K562 (cell line): ENCODE measurements at regions not wholly inside any gene's neighbourhood (a gene's known extent, or its start where the extent isn't known, plus 50 kb on each side); places are given as distances from the start of the nearest gene placed in this dataset.

Source experiments
- ATAC-seq: fragments of 200-7000 bp; cut with Tn5 transposase; 3 replicates; pipeline ENCODE4 v1.9.1; 2020; ENCODE audit warnings: moderate library complexity
- BruUV-seq: library from RNA; stranded (reverse); fragments of 400-500 nt; replicated peaks from 2 replicates; lab custom pipeline; 2021; lab: Mats Ljungman, UMichigan
- CTCF ChIA-PET: fragments of 300-600 bp; formaldehyde crosslinking; extraction: SDS; loops from one replicate; lab custom pipeline; 2021; ENCODE audit warnings: low intra/inter-chr PET ratio; lab: Yijun Ruan, JAX
- POLR2A ChIA-PET: fragments of 300-600, 350-650 bp; sonication (Branson Sonifier 250); formaldehyde crosslinking; extraction: SDS; loops from one replicate; lab custom pipeline; 2021; ENCODE audit warnings: antibody characterized with exemption, inconsistent platforms; lab: Yijun Ruan, JAX
- DNase-seq, 4 experiments: peaks; one replicate each; pipeline versions ENCODE4 v3.0.0 to v3.0.0-alpha.2; 2011 to 2018; ENCODE audit warnings: low spot score in 3 of 4, mixed read lengths in 3 of 4; ENCODE audit errors: extremely low read depth in 1 of 4
- FAIRE-seq: peaks from 2 replicates; lab custom pipeline; 2011; peaks lifted over from hg19 to GRCh38; lab: Jason Lieb, UNC
- H2AFZ ChIP-seq: 2 replicates; pipeline ENCODE4 v1.6.0; 2011; ENCODE audit warnings: low read depth, low read length, control low read depth, inconsistent platforms
- H3K27ac ChIP-seq: fragments of 200-600 bp; 3 replicates; pipeline ENCODE4 v1.8.0; 2011; ENCODE audit warnings: low read depth, mild to moderate bottlenecking, control low read depth, inconsistent platforms, low read length, moderate library complexity, mixed read lengths; ENCODE audit errors: extremely low read depth
- H3K27me3 ChIP-seq, 2 experiments: fragments of 300-600 bp in 1 of 2; 2 replicates in 1 of 2; 3 replicates in 1 of 2; pipeline versions ENCODE4 v1.6.0 to v1.8.0; 2011; ENCODE audit warnings: inconsistent platforms in 2 of 2, low read length in 2 of 2, mild to moderate bottlenecking in 1 of 2, mixed read lengths in 1 of 2, moderate library complexity in 1 of 2; ENCODE audit not compliant: control insufficient read depth in 2 of 2, insufficient read depth in 2 of 2
- H3K36me3 ChIP-seq: fragments of 300-600 bp; 3 replicates; pipeline ENCODE4 v1.8.0; 2011; ENCODE audit warnings: mild to moderate bottlenecking, low read length, inconsistent platforms; ENCODE audit not compliant: control insufficient read depth, insufficient read depth
- H3K4me1 ChIP-seq, 2 experiments: fragments of 200-600 bp in 1 of 2; replicated peaks in 1 of 2; 2 replicates in 1 of 2; 3 replicates in 1 of 2; pipeline versions ENCODE4 v1.5.1 to v1.8.0; 2011; ENCODE audit warnings: inconsistent platforms in 2 of 2, low read length in 2 of 2, mild to moderate bottlenecking in 1 of 2, mixed read lengths in 1 of 2, moderate library complexity in 1 of 2; ENCODE audit not compliant: control insufficient read depth in 2 of 2, insufficient read depth in 2 of 2
- H3K4me2 ChIP-seq: 2 replicates; pipeline ENCODE4 v1.6.1; 2011; ENCODE audit warnings: low read length, control low read depth, inconsistent platforms, mixed read lengths; ENCODE audit not compliant: insufficient read depth
- H3K4me3 ChIP-seq: fragments of 200-600 bp; sonication (generic), shearing (Covaris generic); 2 replicates; pipeline ENCODE4 v1.5.1; 2016; ENCODE audit warnings: control low read depth, inconsistent platforms
- H3K79me2 ChIP-seq: fragments of 200-600 bp; 3 replicates; pipeline ENCODE4 v1.8.0; 2011; ENCODE audit warnings: low read length, inconsistent platforms; ENCODE audit not compliant: control insufficient read depth, insufficient read depth
- H3K9ac ChIP-seq, 2 experiments: 2 replicates each; pipeline versions ENCODE4 v1.6.0 to v1.6.1; 2011; ENCODE audit warnings: low read depth in 2 of 2, low read length in 2 of 2, control low read depth in 1 of 2, inconsistent platforms in 1 of 2, mild to moderate bottlenecking in 1 of 2, mixed read lengths in 1 of 2; ENCODE audit not compliant: insufficient read depth in 1 of 2
- H3K9me1 ChIP-seq: one replicate; pipeline ENCODE4 v1.6.0; 2011; ENCODE audit warnings: inconsistent platforms, mild to moderate bottlenecking, low read length, moderate library complexity; ENCODE audit not compliant: control insufficient read depth, insufficient read depth
- H3K9me3 ChIP-seq: replicated peaks from 2 replicates; pipeline ENCODE4 v1.5.1; 2011; ENCODE audit warnings: low read depth, low read length, inconsistent platforms; ENCODE audit not compliant: control insufficient read depth, insufficient read depth
- H4K20me1 ChIP-seq: replicated peaks from 2 replicates; pipeline ENCODE4 v1.6.1; 2011; ENCODE audit warnings: low read length, inconsistent platforms, mixed read lengths; ENCODE audit not compliant: control insufficient read depth, insufficient read depth
- COPS2 ChIP-seq: fragments of 450-650 bp; conservative IDR thresholded peaks from 2 replicates; pipeline ENCODE4 v1.6.1; 2016; ENCODE audit warnings: mild to moderate bottlenecking, moderate library complexity
- DACH1 ChIP-seq: fragments of 450-650 bp; IDR thresholded peaks from 2 replicates; pipeline ENCODE4 v1.6.1; 2018; ENCODE audit not compliant: partially characterized antibody
- DNMT1 ChIP-seq: fragments of 450-650 bp; IDR thresholded peaks from 2 replicates; pipeline ENCODE4 v1.6.1; 2016; ENCODE audit warnings: antibody characterized with exemption, mild to moderate bottlenecking
- EGR1 ChIP-seq: fragments of 450-650 bp; conservative IDR thresholded peaks from 2 replicates; pipeline ENCODE4 v1.6.1; 2017; ENCODE audit warnings: mild to moderate bottlenecking
- LCOR ChIP-seq: sonication (generic); formaldehyde crosslinking; IDR thresholded peaks from 2 replicates; pipeline ENCODE4 v1.8.0; 2022; ENCODE audit warnings: mild to moderate bottlenecking, missing genetic modification reagents
- NCOR1 ChIP-seq: fragments of 450-650 bp; IDR thresholded peaks from 2 replicates; pipeline ENCODE4 v1.6.1; 2016; ENCODE audit warnings: mild to moderate bottlenecking, moderate library complexity
- NFE2 ChIP-seq: IDR thresholded peaks from 2 replicates; pipeline ENCODE4 v1.6.1; 2014; ENCODE audit warnings: antibody characterized with exemption, low read depth
- POLR2AphosphoS5 ChIP-seq: IDR thresholded peaks from 2 replicates; pipeline ENCODE4 v1.6.1; 2011; ENCODE audit warnings: mild to moderate bottlenecking, low read depth, low read length, moderate library complexity; ENCODE audit not compliant: control insufficient read depth, insufficient read depth
- SREBF2 ChIP-seq: sonication (generic); formaldehyde crosslinking; IDR thresholded peaks from 2 replicates; pipeline ENCODE4 v1.4.0; 2020; ENCODE audit warnings: mild to moderate bottlenecking, missing genetic modification reagents
- STAG1 ChIP-seq: sonication (generic); formaldehyde crosslinking; IDR thresholded peaks from 2 replicates; pipeline ENCODE4 v1.5.0; 2020; ENCODE audit warnings: missing genetic modification reagents, borderline replicate concordance
- TAL1 ChIP-seq: fragments of 450-650 bp; IDR thresholded peaks from 2 replicates; pipeline ENCODE4 v1.6.1; 2016; ENCODE audit warnings: mild to moderate bottlenecking
- TFAP4 ChIP-seq: sonication (generic); formaldehyde crosslinking; IDR thresholded peaks from 2 replicates; pipeline ENCODE4 v1.8.0; 2022; ENCODE audit warnings: missing genetic modification reagents, mild to moderate bottlenecking, moderate library complexity, borderline replicate concordance
- ZC3H4 ChIP-seq: sonication (generic); formaldehyde crosslinking; IDR thresholded peaks from 2 replicates; pipeline ENCODE4 v1.9.0; 2021; ENCODE audit warnings: missing genetic modification reagents, borderline replicate concordance
- ZNF232 ChIP-seq: sonication (generic); formaldehyde crosslinking; IDR thresholded peaks from 2 replicates; pipeline ENCODE4 v1.8.0; 2022; ENCODE audit warnings: mild to moderate bottlenecking, missing genetic modification reagents
- ZNF347 ChIP-seq: fragments of 450-650 bp; formaldehyde crosslinking; IDR thresholded peaks from 2 replicates; pipeline ENCODE4 v1.4.0; 2020; ENCODE audit warnings: low read depth, mild to moderate bottlenecking, moderate library complexity
- ZNF592 ChIP-seq: fragments of 450-650 bp; IDR thresholded peaks from 2 replicates; pipeline ENCODE4 v1.6.1; 2017; ENCODE audit warnings: antibody characterized with exemption, mild to moderate bottlenecking
- WGBS: fragments of 100-300 bp; shearing (Covaris generic); methylation state at CpG from one replicate; pipeline ENCODE4 v1.1.6; 2016; ENCODE audit warnings: low coverage, mixed read lengths; ENCODE audit not compliant: insufficient coverage; ENCODE audit errors: missing lambda C conversion rate; 5-methylcytosine and 5-hydroxymethylcytosine counted together
- in situ Hi-C: fragments of 300-500 bp; cut with MboI; formaldehyde crosslinking; loops from 4 replicates; pipeline ENCODE4 v1.15.0; 2018; ENCODE audit warnings: inconsistent platforms, mixed read lengths
- intact Hi-C: fragments of 100-400 bp; cut with micrococcal nuclease; formaldehyde crosslinking; loops from 2 replicates; pipeline ENCODE4 v1.14.2; 2022

- Histone ChIP-seq H3K9me3 (no peaks in the 10 kb centered on the region), H3K4me1 (no peaks in the 10 kb centered on the region), H3K9ac (no peak overlapping the region), H3K79me2 (no peaks in the 10 kb centered on the region), H3K36me3 (no peaks in the 10 kb centered on the region)
- ATAC-seq = no peak
- no TSS peak for BruUV-seq
- CTCF ChIA-PET = no interaction called here
- TF ChIP-seq ZC3H4 (CRISPR knock-in tag) (no peak), LCOR (CRISPR knock-in tag) (no peak), SREBF2 (CRISPR knock-in tag) (no peak), NCOR1 (no peak), ZNF347 (CRISPR knock-in tag) (no peak), TFAP4 (CRISPR knock-in tag) (no peak), ZNF592 (no peak), STAG1 (no peak), NFE2 (no peak), COPS2 (no peak), DACH1 (no peak), ZNF232 (CRISPR knock-in tag) (no peak), POLR2AphosphoS5 (no peak), DNMT1 (no peak), EGR1 (no peak), TAL1 (no peak)
- TF ChIP-seq, all 486 proteins: peak for 0
- no peak for FAIRE-seq
- in situ Hi-C loops = no loop called here
- no peak overlapping the region for H3K4me2 ChIP-seq
- no peak overlapping the region for H2AFZ ChIP-seq
- no peaks in the 10 kb centered on the region for H3K9me1 ChIP-seq
- no peak overlapping the region for H3K4me3 ChIP-seq
- no peaks in the 10 kb centered on the region for H4K20me1 ChIP-seq
- peaks cover 0 to 5% of the 10 kb centered on the region in 2 experiments; a peak in 1 of 5 replicates for H3K27me3 ChIP-seq
- POLR2A ChIA-PET = interaction anchor here (0.5 kb wide), 1 partner anchor 380 kb away, joined by 3 read pairs; no protein-coding TSS in a partner anchor
- H3K27ac ChIP-seq = no peak overlapping the region
- intact Hi-C loops = no loop called here
- 0% methylated on average over 2 of the region's 2 CpGs for WGBS
- DNase-seq = no peak
These were observed 110.8 kb upstream of the FSTL4 start for GRCh38 chr5:133723126-133723525.
